ENCODE measurements at regions not wholly inside any gene's neighbourhood (a gene's known extent, or its start where the extent isn't known, plus 50 kb on each side); places are given as distances from the start of the nearest gene placed in this dataset.
"Not testable (repeated sequence)": the region's sequence is repeated elsewhere in the genome, so short reads cannot be mapped to it uniquely, and the experiment has no call there.

- DNase-seq (ENCODE audit: low read depth) = no peak
Measured at GRCh38 chr4:170990989-170991589, 822.1 kb upstream of the GALNTL6 start.

DNA sequence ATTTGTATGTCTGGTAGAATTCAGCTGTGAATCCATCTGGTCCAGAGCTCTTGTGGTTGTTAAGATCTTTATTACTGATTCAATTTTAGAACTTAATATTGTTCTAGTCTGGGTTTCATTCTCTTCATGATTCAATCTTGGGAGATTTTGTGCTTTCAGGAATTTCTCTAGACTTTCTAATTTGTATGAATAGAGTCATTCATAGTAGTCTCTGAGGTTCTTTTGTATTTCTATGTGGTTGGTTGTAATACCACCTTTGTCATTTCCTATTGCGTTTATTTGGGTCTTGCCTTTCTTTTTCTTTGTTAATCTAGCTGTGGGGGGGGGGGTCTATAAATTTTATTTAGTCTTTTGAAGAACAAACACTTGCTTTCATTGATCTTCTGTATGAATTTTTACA is 824.8 kb upstream of the GALNTL6 start:
- DNase-seq (ENCODE audit: low read depth) = no peak

DNA sequence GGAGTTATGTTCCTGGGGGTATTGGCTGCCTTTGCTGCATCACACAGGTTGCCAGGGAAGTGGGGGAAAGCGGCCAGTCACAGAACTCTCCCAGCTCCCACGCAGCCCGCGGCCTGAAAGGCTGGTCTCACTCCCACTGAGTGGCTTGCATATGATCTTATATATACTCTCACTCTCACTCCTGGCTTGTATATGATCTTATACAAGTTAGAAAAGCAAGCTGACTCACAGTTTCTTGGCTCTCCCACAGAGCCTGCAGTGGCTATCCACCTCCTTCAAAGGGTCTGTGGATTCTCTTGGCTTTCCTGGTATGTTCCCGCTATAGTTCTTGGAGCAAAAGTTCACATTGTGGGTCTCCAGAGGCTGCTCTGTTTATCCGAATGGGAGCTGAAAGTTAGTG is 833.5 kb upstream of the GALNTL6 start:
- peak; percentile 46 for DNase-seq (ENCODE audit: low read depth)

- DNase-seq (ENCODE audit: low read depth) = no peak
Measured at GRCh38 chr4:170978990-170979389, 834.2 kb upstream of the GALNTL6 start.

- no peak for DNase-seq (ENCODE audit: low read depth)
Measured at GRCh38 chr4:170949084-170949483, 859.3 kb upstream of the AADAT start.

DNA sequence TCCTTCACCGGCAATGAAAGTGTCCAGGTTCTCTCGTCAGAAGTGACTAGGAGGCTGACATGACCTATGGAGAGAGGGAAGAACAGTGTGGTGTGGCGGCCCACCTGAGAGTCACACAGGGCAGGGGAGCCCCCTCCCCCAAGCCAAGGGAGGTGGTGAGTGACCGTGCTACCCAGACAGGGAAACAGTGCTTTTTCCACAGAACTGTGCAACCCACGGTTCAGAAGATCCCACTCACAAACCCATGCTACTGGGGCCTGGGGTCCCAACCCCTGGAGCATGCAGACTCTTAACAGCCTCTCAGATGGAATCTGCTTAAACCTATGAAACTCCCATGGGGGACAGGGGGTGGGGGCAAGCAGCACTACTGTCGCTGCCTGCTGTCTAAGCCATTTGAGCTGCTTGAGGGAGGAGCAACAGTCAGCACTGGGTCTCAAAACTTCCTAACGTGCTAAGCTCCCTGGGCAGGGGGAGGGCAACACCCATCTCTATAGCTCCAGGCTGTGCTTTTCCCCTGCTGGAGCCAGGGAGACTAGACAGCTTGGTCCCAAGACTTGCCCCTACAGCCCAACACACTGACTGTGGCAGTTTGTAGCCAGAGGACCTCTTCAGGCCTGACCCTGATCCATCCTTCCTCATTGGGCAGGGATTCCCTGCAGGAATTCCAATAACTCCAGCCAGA is 850.4 kb upstream of the AADAT start:
- no peak for DNase-seq (ENCODE audit: low read depth)

- no peak for DNase-seq (ENCODE audit: low read depth)
Measured at GRCh38 chr4:170938588-170938987, 848.8 kb upstream of the AADAT start.

DNA sequence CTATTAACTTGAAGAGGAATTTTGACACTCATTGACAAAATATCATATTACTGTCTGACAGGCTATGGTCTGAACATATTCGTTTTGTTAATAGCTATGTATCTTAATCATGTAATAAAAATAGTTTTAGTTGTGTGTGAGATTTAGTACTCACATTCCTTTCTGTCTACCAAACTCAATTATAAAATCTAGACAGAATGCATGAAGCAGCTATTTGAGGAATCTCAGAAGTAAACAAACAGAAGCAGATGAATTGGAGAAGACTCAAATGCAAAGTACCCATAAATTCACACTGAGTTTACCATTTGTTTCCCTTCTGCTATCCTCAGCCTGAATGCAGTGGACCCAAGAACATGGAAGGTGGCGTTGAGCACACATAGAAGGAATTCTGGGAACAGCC is 841.6 kb upstream of the AADAT start:
- no peak for DNase-seq (ENCODE audit: low read depth)

GRCh38 chr4:170888660-170889059 is 798.9 kb upstream of the AADAT start:
- no peak for DNase-seq (ENCODE audit: low read depth)

DNA sequence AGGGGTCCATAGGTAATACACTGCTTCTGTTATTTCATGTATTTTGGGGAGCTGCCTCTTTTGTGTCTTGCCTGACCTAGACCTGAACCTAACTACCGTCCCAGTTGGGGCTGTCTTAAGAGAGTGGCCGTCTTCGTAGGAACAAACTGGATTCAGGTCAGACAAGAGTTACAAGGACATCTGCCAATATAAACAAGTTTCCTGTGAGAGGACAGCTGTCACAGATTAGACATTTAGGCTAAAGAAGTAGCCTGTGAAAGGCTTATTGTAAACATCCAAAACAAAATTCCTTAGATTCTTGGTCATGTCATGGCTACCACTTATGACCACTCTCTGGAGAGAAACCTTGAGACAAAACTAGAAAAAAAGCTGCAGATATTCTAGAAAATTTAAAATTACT is 797.6 kb upstream of the AADAT start:
- DNase-seq (ENCODE audit: low read depth) = no peak

DNA sequence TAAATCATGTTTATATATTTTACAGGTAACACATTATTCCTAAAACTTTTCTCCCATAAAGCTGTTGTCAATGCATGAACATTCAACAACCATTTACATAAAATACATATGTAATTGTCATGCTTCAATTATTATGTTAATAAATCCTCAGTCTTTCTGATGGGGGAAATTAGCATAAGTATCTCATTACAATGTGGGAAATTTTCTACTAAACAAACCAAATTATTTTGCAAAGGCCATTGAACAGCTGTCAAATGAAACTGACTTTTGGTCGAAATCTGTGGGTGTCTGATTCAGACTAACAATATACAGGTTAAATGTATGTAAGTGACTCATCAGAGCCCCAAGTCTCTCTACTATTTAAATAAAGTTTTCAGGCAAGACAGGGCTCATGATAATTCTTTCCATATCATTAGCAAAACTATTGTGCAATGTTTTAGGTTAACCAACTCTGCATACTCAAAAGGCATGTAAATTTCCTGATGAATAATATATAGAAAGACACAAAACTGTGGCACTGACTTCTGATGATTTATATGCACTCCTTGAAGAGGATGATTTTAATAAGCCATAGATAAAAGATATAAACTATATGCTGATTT is 795.3 kb upstream of the AADAT start:
- no peak for DNase-seq (ENCODE audit: low read depth)

GRCh38 chr4:170881646-170882045 is 791.9 kb upstream of the AADAT start:
- DNase-seq (ENCODE audit: low read depth) = not testable (repeated sequence)

GRCh38 chr4:170875868-170876267 is 786.1 kb upstream of the AADAT start:
- no peak for DNase-seq (ENCODE audit: low read depth)

DNA sequence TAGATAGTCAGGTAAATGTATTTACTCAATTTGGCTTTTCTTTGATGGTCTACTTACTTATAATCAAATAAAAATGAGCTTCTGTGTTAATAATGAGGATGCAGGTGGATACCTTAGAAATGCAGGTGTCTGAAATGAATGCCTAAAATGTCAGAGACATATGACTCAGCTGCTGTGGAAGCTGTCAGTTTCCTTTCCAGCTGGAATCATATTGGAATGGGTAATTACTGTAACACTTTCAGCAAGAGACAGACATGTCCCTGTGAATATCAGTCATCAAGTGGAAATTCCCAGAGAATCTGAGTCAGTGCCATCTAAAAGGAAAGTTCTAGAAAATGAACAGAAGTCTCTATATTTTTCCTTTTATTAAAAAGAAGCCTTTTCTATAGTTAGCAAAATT is 783.0 kb upstream of the AADAT start:
- DNase-seq (ENCODE audit: low read depth) = no peak

DNA sequence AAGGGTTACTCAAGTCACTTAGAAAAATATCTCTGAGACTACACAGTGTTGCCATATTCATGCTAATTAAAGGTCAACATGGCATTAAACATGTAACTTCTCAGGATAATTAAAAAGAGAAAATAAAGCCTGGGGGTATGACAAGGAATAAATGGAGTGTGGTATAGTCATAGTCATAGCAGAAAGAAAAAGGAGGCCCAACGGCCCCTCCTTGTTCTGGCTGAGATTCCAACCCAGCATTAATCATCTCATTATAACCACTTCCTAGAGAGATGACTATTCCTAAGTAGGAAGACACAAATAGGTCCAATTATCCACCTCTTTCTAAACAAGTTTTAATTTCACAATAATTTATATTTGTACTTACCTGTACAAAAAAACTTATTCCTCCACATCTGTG is 778.4 kb upstream of the AADAT start:
- no peak for DNase-seq (ENCODE audit: low read depth)

GRCh38 chr4:170854097-170854496 is 764.3 kb upstream of the AADAT start:
- no peak for DNase-seq (ENCODE audit: low read depth)

- no peak for DNase-seq (ENCODE audit: low read depth)
Measured at GRCh38 chr4:170853422-170854021, 763.8 kb upstream of the AADAT start.

DNA sequence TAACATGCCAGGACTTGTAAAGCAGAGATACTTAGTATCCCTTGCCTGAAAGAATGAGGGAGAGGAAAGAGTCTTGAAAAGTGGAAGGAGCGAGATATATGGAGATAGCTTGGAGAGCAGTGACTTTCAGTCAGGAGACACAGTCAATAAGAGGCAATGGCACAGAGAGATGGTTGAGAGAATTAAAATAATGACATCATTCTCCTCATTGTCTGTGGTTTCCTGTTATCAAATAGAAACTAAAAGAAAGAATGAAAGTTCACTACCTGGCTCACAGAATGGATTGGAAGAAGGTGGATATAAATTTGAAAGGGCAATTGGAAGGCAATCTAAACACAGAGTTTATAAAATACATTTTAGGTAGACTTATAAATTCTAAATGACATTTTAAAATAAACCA is 760.2 kb upstream of the AADAT start:
- no peak for DNase-seq (ENCODE audit: low read depth)

DNA sequence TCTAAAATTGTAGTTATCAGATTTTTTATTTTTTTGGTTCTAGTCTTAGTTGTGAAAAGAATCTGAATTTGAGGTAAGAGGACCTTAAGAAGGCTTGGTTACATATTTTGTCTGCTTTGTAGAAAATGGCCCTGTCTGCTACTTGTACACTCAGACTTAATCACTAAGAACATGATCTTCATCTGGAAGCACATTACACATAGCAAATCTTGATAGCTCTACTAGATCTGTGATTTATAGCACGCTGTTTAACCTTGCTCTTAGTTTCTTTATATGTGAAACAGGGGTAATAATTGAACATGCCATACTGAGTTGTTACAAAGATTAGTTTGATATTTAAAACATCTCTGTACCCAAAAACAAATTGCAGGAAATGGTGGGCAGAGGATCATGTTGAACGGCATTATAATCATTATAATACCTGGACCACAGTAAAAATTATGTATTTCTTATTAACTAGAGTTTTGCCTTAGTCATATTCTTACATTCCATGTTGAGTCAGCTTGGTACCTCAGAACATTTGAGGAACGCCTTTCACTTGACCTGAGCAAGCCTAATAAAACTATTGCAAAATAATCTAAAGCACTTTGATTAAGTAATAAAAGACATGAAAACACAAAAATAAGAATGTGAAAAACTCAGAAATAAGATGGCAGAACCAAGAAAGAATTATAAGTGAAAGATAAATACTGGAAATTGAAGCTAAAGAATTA is 738.0 kb upstream of the AADAT start:
- DNase-seq (ENCODE audit: low read depth) = peak; percentile 3

DNA sequence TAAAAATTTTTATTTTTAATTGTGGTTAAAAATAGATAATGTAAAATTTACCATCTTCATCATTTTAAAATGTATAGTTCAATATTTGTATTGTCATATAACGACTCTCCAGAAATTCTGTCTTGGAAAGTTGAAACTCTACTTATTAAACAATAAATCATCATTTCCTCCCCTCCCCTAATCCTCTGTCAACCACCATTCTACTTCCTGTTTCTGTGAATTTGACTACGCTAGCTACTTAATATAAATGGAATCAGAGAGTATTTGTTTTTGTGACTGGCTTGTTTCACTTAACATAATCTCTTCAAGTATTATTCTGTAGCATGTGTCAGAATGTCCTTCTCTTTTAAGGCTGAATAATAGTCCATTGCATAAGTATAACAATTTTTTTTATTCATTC is 729.0 kb upstream of the AADAT start:
- no peak for DNase-seq (ENCODE audit: low read depth)

- DNase-seq (ENCODE audit: low read depth) = no peak
Measured at GRCh38 chr4:170805352-170805751, 715.6 kb upstream of the AADAT start.

DNA sequence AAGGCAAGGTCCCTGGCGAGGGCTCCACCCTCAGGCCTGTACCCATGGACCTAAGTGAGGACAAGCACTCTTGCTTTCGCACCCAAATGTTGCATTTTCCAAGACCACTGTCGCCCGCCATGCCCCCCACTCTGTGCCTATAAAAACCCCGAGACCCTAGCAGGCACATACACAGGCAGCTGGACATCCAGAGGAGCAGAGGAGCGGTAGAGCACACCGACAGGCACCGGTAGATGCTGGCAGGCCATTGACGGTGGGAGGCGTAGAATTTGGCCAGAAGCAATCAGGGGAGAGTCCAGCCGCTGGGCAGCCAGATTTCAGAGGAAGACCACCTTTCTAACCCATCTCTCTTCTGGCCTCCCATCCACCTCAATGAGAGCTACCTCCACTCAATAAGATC is 715.2 kb upstream of the AADAT start:
- DNase-seq (ENCODE audit: low read depth) = no peak

DNA sequence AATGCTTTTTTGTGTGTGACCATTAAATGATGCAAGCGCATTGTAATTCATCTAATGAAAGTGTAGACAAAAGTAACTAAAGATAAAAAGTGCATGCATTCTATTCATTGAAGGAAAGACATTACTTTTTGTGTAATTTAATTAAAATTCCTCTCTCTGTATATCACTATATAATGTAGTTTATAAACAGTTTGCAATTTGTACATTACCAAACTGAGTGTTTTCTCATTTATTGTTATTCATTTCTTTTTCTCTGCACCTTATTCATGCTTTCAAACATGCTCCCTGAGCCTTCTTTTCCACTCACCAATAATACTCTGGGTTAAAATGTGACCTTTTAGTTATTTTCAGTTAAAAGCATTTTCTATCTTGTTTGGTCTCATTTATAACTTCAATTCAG is 713.7 kb upstream of the AADAT start:
- no peak for DNase-seq (ENCODE audit: low read depth)

Measured in non-pigmented ciliary epithelial cell (primary cell).